ENCODE measurements at regions not wholly inside any gene's neighbourhood (a gene's known extent, or its start where the extent isn't known, plus 50 kb on each side); places are given as distances from the start of the nearest gene placed in this dataset.
A peak's percentile ranks its signal among the peaks of the same experiment; 100 is the strongest.
"Not testable (repeated sequence)": the region's sequence is repeated elsewhere in the genome, so short reads cannot be mapped to it uniquely, and the experiment has no call there.

GRCh38 chr1:195663549-195664280 lies 944.5 kb downstream of the KCNT2 start:
- DNase-seq = peak; percentile 76

GRCh38 chr1:195656780-195657179 lies 951.5 kb downstream of the KCNT2 start:
- no peak for DNase-seq

- not testable (repeated sequence) for DNase-seq
Observed at GRCh38 chr1:195648875-195649274, 959.4 kb downstream of the KCNT2 start.

GRCh38 chr1:195637539-195637938 lies 970.7 kb downstream of the KCNT2 start:
- no peak for DNase-seq

GRCh38 chr1:195618287-195618686 lies 990.0 kb downstream of the KCNT2 start:
- DNase-seq = no peak

GRCh38 chr1:195617106-195617505 lies 991.1 kb downstream of the KCNT2 start:
- DNase-seq = no peak

- DNase-seq = no peak
Observed at GRCh38 chr1:195608883-195609282, 999.4 kb downstream of the KCNT2 start.

- DNase-seq = no peak
Observed at GRCh38 chr1:195606483-195606882, 1001.8 kb downstream of the KCNT2 start.

- peak; percentile 93 for DNase-seq
Observed at GRCh38 chr1:195604287-195604686, 1004.0 kb downstream of the KCNT2 start.

- no peak for DNase-seq
Observed at GRCh38 chr1:195597891-195598290, 1010.3 kb downstream of the KCNT2 start.

- DNase-seq = no peak
Observed at GRCh38 chr1:195594773-195595172, 1013.5 kb downstream of the KCNT2 start.

GRCh38 chr1:195594322-195594721 lies 1013.9 kb downstream of the KCNT2 start:
- DNase-seq = no peak

- DNase-seq = peak; percentile 93
Observed at GRCh38 chr1:195591917-195592672, 1016.1 kb downstream of the KCNT2 start.

- DNase-seq = peak; percentile 90
Observed at GRCh38 chr1:195590649-195591048, 1017.6 kb downstream of the KCNT2 start.

- DNase-seq = peak; percentile 68
Observed at GRCh38 chr1:195584870-195585624, 1023.2 kb downstream of the KCNT2 start.

GRCh38 chr1:195580988-195581387 lies 1027.3 kb downstream of the KCNT2 start:
- DNase-seq = no peak

- no peak for DNase-seq
Observed at GRCh38 chr1:195577748-195578147, 1030.5 kb downstream of the KCNT2 start.

GRCh38 chr1:195576641-195577040 lies 1031.6 kb downstream of the KCNT2 start:
- DNase-seq = no peak

- no peak for DNase-seq
Observed at GRCh38 chr1:195574511-195574910, 1033.7 kb downstream of the KCNT2 start.

GRCh38 chr1:195569934-195570333 lies 1038.3 kb downstream of the KCNT2 start:
- peak; percentile 36 for DNase-seq

GRCh38 chr1:195568389-195568788 lies 1039.9 kb downstream of the KCNT2 start:
- peak; percentile 24 for DNase-seq

GRCh38 chr1:195562074-195562473 lies 1046.2 kb downstream of the KCNT2 start:
- DNase-seq = no peak

Data from fibroblast of skin of back (primary cell).